ENCODE measurements at regions not wholly inside any gene's neighbourhood (a gene's known extent, or its start where the extent isn't known, plus 50 kb on each side); places are given as distances from the start of the nearest gene placed in this dataset.
"Not testable (repeated sequence)": the region's sequence is repeated elsewhere in the genome, so short reads cannot be mapped to it uniquely, and the experiment has no call there.

DNA sequence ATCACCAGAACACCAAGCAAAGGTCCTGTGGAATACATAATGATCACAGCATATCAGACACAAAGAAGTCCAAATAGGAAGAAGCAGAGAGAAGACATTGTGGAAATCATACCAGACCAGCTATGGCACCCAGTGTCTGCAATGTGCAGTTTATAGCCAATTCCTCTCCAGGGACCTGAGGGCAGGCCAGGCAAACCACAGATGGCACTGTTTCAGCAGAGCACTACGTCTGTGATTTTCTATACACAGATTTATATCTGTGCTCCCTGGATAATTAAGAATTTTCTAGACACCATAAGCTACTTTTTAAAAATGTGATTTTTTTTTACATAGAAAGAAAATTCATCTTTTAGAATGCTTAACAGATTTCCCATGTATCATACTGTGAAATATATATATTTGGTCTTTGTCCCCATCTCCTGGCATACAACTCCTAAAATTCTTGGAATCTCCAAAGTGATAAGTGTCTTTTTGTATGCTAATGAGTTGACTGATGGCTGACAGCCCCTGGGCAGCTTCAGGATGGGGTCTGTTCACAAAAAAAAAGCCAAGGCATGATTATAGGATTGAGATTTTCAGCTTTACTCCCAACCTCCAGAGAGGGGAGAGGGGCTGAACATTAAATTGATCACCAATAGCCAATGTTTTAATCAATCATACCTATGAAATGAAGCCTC lies 498.1 kb downstream of the SIPA1L2 start:
- no peak for DNase-seq (ENCODE audit: low spot score)

DNA sequence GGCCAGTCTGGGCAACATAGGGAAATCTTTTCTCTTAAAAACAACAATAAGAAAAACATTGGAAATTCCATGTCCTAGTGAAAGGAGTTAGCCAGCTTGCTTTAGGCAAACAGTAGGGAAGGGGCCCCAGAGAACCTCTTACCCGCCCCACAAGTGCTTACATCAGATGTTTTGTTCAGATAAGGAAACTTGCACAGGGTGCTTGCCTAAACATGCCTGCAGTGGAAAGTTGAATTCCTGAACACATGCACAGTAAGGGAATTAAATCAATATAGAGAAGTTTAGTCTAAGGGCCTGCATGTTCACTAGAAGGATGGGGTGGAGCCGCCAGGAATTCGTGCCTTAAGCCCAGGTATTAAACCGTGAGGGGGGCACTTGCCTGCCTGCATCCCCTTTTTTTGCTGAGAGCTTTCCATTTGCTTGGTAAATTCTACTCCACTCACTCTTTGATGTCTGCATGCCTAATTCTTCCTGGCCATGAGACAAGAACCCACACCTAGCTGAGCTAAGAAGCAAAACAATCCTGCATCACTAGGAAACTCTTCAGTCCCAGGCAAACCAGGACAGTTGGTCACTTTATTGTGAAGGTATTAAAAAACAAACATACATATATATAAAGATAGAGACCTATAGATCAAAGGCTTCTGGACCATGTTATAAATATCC lies 499.0 kb downstream of the SIPA1L2 start:
- no peak for DNase-seq (ENCODE audit: low spot score)

DNA sequence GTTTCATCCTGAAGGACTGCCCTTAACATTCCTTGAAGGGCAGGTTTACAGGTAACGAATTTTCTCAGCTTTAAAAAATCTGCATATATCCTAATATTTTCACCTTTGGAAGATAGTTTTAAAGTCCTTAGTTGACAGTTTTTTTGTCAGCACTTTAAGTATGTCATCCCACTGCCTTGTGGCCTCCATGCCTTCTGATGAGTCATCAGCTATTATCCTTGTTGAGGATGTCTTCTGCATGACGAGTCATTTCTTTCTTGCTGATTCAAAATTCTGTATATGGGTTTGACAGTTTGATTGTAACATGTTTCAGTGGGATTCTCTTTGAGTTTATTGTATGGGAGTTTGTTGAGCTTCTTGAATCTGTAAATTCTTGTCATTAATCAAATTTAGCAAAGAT lies 500.6 kb downstream of the DISC1 start:
- DNase-seq (ENCODE audit: low spot score) = peak; percentile 56

DNA sequence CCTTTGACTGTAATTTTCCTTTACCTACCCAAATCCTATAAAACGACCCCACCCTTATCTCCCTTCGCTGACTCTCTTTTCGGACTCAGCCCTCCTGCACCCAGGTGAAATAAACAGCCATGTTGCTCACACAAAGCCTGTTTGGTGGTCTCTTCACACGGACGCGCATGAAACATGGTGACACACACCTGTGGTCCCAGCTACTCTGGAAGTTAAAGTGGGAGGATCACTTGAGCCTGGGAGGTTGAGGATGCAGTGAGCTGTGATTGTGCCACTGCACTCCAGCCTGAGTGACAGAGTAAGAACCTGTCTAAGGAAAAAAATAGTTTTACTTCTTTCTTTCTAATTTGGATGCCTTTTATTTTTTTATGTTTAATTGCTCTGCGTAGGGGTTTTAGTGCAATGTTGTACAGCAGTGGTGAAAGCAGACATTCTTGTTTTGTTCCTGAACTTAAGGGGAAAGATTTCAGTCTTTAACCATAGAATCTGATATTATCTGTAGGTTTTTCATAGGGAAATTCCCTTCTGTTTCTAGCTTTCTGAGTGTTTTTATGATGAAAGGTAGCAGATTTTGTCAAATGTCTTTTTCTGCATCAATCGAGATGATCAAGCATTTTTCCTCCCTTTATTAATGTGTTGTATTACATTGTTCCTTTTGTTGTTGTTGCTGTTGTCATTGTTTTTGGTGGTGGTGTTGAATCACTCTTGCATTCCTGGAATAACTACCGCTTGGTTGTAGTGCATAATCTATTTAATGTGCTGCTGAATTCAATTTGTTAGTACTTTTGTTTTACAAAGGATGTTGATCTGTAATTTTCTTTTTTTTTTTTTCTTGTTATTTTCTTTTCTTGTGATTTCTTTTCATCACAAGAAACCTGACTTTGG lies 497.4 kb downstream of the DISC1 start:
- peak; percentile 33 for DNase-seq (ENCODE audit: low spot score)

DNA sequence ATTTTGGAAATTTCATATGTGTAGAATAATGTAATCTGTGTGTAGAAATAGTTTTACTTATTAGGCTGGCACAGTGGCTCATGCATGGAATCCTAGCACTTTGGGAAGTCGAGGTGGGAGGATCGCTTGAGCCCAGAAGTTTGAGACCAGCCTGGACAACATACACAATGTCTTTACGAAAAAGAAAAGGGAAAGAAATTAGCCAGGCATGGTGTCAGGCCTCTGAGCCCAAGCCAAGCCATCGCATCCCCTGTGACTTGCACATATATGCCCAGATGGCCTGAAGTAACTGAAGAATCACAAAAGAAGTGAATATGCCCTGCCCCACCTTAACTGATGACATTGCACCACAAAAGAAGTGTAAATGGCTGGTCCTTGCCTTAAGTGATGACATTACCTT lies 491.3 kb downstream of the DISC1 start:
- DNase-seq (ENCODE audit: low spot score) = not testable (repeated sequence)

- DNase-seq (ENCODE audit: low spot score) = no peak
These were observed 488.4 kb downstream of the DISC1 start for GRCh38 chr1:232114985-232115384.

DNA sequence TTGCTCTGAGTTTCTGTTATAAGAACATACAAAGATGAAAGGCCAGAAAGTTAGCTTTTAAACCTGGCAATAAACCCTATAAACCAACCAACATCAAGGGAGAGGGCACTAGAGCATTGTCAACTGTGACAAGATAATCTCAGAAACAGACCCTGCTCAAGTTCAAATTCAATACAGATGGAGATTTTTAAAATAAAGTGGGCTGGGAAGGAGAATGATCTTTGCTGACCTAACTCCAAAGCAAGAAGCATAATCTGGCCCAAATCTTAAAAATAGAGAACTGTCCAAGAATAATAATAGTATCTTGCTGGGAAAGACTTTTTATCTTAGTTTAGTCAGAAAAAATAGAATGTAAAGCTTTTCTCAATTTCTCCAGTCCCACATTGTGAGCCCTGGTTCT lies 485.5 kb downstream of the DISC1 start:
- no peak for DNase-seq (ENCODE audit: low spot score)

GRCh38 chr1:232111611-232112010 lies 485.0 kb downstream of the DISC1 start:
- DNase-seq (ENCODE audit: low spot score) = peak; percentile 13

DNA sequence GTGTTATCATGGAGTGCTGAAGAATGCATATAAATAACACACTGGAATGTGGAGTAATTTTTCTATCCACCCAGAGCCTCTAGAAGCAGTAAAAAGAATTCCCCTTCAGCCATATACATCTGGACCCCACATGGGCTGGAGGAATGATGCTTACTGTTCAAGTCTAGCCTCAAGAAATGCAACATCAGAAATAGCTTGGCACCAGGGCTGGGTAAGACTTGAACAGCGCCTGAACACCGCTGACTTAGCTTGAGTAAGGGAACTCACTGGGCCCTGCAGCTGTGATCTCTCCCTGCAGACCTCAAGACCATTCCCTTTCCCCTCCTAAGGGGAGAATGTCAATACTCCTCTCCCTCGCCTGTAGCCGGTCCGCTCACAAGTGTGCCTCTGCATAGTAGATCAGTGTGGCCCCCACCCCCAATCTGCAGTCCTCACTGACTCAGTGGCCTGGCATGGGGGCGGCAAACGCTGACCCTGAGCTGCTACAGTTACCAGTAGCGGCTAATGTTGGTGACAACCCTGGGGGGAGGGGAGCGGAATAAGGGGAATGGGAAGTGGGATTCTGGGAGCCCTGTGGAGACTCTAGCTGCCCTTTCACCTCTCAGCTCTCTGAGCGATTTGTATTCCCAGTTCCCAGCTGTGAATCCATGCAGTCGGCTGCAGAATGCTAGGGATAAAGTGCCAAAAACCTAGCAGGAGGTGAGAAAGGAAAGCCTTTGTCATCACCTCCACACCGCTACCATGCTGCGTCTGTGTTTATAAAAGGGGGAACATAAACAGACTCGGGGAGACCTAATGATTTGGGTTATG lies 483.9 kb downstream of the DISC1 start:
- DNase-seq (ENCODE audit: low spot score) = peak; percentile 59

DNA sequence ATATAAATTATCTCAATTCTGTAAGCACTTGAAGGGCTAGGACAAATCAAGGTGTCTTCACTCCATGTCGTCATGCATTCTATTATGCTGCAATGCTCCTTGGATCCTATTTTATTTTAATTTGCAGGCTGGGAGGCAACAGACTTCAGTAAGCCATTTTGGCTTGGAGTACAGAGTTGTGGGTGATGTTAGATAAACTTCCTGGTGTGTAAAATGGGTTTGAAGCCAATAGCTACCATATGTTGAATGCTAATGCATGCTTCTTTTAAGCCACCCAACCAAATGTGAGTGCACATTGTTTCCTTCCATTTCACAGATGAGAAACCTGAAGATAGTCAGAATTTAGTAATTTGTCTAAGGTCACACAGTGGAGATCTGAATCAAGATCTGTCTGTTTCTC lies 482.8 kb downstream of the DISC1 start:
- DNase-seq (ENCODE audit: low spot score) = no peak

DNA sequence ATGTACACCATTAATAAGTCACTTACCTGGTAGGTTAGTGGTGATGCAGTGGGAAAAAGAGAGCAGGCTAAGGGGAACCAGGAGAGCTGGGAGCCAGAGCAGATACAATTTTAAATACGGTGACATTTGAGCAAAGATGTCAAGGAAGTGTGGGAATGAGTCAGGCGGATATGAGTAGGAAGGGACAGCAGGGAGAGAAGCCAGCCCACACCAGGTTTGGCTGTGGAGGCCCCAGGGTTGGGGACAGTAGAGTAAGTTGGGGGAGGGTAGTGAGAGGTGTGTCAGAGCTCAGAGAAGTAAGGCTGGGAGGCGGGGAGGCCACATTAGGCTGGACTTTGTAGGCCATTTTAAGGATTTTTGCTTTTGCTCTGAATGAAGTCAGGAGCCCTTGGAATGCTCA lies 482.0 kb downstream of the DISC1 start:
- DNase-seq (ENCODE audit: low spot score) = no peak

- no peak for DNase-seq (ENCODE audit: low spot score)
These were observed 479.8 kb downstream of the DISC1 start for GRCh38 chr1:232106415-232106814.

DNA sequence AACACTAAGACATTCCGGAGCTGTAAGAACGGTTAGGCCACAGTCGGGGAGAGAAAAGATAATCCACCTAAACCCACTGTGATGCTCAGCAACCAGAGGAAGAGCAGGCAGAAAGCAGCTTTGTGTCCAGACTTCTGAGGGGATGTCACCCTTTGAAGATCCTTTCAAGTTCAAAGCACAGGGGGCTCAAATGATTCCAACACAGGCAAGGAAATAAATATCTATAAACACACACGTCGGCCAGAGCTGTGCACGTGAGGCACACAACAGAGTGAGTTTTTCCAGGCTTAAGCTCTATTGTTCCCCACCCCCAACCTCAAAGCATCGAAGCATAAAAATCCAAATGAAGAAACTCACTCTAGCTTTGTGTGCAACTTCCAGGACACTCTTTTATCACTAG lies 479.0 kb downstream of the DISC1 start:
- DNase-seq (ENCODE audit: low spot score) = no peak

DNA sequence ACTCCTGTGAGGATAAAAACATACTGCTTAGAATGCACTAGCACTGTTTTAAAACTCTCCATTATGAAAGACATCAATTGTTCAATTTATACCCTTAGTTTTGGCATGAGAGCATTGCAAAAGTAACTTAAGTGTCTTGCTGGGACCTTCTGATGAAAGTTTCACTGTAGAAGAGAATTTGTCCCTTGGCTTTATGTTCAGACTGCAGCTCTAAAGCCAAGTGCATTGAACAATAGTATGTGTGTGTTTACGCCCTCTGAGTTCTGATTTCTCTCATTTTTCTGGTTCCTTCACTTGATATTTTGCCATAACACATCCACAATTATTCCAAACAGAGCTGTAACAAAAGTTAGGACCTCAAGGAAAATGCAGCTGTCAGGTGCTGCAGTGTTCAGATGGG lies 474.6 kb downstream of the DISC1 start:
- no peak for DNase-seq (ENCODE audit: low spot score)

DNA sequence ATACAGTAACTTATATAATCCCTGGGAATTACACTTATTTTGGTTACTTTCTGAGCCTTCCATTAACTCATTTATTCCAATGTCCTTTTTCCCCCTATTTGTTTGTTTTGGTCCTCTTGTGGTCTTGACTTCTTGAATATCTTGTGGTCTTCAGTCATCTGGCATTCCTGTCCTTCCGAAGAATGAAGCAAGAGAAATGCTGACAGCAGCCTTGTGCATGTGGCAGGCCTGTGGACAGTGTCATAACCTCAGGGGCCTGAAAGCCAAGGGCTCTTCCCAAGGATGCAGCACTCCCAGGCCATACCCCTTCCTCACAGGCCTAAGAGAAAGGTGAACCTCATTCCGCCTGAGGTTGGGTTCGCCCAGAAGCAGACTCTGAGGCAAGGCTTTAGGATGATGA lies 470.2 kb downstream of the DISC1 start:
- no peak for DNase-seq (ENCODE audit: low spot score)

Measured in GM03348 (cell line).